Left kidney (tissue), 1 donor: ENCODE measurements at regions not wholly inside any gene's neighbourhood (a gene's known extent, or its start where the extent isn't known, plus 50 kb on each side); places are given as distances from the start of the nearest gene placed in this dataset.

ENCODE experiments used
- DNase-seq: peaks from one replicate; pipeline ENCODE4 v3.0.0-alpha.2; 2013

DNA sequence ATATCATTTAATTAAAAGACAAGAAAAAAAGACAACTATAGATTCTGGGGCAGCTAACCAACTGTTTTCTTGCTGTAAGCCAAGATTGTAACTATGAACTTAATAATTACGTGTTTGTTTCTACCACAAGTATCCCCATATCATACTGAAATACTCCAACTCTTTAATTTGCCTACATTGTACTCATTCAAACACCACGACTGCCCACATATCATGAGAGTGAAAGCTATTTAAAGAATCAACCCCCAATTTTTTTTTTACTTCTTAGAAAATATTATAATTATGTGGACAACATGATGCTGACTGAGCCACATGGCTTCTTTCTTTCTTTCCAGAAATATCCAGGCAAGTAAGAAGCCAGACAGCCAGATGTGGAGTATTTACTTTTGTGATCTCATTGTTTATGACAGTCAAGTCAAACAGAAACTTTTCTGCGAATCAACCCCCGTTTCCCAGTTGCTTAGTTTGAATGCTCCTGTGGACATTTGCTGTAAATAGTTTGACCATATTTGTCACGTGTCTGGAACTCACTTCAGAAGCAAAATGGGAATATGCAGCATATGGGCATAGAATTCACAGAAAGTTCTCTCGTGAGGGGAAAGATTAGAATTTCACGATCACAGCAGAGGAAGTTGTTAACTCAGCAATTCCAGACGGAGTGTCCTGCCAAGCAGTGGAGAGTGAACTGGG lies 126.8 kb upstream of the PSMD7 start:
- DNase-seq: peak; percentile 38

DNA sequence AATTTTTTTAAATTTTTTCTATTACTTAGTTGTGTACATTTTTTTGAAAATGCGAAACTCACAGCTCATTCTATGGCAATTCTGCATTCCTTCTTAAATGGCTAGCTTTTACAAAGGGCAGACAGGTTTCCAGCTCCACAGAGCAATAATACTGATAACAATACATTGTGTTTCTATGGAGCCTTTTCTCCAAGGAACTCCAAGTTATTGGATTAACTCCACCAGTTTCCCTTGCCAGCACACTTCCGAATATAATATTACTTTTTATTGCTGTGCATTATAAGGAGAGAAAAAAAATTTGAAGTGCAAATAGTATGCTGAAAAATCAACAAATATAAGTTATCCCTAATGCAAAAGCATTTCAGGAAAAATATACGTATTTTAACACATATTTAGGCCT lies 127.5 kb upstream of the PSMD7 start:
- no peak for DNase-seq

DNA sequence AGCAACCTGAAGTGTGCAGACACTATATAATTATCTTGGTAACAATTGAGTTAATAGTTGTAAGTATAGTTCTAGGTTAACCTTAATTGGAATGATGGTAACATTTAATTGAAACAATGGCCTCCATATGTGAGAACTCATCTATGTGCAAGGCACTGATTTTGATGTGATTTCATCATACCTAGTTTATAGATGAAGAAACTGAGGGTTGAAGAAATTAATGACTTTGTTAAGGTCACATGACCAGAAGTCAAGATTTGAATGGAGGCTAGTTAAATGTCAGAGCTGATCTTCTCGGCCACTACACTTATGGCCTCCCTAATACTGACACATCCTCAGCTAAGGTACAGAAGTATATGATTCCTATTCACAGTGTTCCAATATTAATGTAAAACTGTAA lies 128.2 kb upstream of the PSMD7 start:
- no peak for DNase-seq

DNA sequence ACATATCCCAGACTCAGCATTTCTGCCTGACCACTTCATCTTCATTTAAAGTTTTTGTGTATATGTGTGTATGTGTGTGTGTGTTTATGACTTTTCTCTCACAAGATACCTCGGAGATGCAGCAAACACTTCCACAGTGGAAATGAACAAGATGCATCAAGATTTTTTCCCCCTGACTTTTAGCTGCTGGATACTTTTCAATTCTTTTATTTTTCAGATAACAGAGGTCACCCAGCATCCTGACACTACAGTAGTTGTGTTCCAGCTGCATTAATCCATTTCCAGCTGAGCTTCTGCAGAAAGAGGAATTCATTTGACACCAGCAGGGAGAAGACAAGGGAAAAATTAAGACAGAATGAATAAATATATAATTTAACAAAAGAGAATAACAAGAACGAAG lies 130.2 kb upstream of the PSMD7 start:
- DNase-seq: no peak

DNA sequence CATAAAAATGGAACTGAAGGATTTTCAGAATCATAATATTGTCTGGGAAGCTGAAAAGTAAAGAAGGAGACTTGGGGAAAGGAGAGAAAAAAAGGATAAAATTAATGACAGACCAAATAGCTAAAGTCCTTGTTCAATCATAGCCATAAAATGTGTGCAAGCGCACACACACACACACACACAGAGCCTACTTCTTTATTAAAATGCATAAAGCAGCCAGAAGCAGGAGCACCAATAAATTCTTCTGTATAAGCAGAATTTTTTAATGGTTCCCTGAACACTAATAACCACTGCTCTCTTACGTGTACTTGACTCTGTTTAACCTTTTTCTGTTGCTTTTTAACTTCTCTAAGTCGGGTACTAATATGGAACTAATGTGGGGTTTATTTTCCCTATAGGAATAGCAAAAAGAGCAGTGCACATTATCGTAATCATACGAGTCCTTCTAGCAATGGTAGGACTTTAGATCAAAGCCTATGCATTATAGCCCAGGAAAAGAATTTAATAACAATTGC lies 131.0 kb upstream of the PSMD7 start:
- no peak for DNase-seq

DNA sequence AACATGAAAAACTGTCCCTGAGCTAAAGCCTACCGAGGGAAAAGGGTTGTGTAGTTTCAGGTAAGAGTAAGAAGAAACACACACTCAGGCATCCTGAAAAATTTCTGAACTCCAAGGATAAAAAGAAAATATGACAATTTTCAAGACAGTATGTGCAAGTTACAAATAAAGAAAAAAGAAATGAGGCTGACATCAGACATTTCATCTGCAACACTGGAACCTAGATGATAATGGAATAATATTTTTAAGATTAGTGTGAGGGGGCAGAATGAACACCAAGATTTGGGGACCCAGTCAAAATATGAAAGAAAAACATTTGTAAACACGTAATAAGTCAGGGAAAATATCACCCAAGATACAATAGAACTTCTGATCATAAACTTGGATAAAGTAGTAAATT lies 135.9 kb upstream of the PSMD7 start:
- no peak for DNase-seq

DNA sequence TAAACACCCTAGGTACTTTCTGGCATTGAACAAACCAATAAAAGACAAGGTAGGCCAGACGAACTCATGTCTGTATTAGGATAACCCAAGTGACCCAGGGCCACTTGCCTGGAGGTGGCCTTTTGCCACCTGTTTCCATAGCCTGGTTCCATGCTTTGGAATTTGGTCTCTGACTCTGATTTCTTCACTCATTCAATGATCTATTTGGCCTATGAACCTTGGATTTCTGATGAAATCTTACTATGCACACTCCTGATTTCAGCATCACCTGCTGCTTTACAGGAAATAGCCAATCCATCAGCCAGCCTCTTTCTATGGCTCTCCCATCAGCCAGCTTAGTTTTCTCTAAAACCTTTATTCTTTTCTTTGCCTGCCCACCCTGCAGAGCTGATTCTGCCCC lies 142.8 kb upstream of the PSMD7 start:
- DNase-seq: no peak

DNA sequence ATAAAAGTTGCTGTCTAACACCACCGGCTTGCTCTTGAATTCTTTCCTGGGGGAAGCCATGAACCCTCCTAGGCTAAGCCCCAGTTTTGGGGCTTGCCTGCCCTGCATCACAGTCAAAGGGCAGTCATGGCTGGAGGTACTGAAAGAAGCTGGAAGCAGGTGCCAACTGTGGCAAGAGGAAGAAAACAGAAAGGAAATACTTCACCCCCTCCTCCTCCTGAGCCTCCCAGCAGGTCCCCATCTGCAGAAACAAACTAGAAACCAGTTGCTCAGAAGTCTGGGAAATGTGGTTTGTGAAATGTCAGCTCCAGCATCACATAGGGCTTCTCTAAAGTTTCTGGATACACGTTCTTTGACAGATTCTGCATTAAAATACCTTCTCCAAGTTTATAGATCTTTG lies 150.0 kb upstream of the PSMD7 start:
- DNase-seq: no peak

DNA sequence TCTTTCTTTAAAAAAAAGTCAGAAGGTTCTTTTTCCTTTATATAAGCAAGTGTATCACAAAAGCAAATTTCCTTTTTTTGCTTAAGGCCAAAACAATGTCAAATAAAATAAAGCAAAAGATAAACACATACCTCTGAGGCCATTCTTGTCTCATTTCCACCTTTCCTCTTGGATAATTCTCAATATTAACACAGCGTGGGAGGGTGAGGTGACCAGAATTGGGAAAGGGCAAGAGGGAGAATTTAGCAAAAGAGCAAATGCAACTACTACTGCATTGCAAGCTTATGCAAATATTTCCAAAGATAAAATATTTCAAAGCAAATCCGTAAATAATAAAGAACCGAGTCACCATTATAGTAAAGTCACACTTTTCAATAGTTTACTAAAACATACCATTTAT lies 153.4 kb upstream of the PSMD7 start:
- DNase-seq: no peak

DNA sequence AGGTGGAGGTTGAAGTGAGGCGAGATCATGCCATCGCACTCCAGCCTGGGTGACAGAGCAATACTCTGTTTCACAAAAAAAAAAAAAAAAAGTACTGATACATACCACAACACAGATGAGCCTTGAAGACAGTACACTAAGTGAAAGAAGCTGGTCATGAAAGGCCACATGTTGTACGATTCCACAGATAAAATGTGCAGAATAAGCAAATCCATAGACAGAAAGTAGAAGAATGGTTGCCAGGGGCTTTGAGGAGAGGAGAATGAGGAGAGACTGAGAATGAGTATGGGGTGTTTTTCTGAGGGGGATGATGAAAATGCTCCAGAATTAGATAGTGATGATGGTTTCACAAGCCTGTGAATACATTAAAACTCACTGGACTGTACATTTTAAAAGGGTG lies 155.6 kb upstream of the PSMD7 start:
- DNase-seq: no peak

DNA sequence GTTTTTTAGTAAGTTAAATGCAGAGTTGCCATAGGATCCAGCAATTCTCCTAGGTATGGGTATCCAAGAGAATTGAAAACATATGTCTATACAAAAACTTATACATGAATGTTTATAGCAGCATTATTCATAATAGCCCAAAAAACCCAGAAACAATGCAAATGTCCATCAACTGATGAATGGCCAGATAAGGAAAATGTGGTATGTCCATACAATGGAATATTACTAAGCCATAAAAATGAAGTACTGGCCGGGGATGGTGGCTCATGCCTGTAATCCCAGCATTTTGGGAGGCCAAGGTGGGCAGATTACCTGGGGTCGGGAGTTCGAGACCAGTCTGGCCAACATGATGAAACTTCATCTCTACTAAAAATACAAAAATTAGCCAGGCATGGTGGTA lies 156.1 kb upstream of the PSMD7 start:
- DNase-seq: no peak

DNA sequence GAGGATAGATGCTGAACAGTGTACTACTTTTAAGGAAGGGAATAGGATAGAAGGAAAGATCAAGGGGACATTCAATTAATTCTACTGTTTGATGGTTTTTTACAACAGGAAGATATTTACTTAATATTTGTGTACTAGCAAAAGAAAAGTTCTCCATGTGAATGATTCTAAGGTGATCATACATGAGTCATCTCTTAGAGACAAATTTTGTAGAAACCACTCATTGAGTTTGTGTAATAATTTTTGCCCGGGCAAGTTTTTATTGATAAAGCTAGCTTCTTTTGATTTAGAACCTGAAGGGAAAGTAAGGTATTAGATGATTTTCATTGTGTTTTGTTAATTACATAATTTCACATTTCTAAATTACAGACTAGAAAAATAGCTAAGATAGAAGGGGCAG lies 172.8 kb upstream of the PSMD7 start:
- DNase-seq: no peak

DNA sequence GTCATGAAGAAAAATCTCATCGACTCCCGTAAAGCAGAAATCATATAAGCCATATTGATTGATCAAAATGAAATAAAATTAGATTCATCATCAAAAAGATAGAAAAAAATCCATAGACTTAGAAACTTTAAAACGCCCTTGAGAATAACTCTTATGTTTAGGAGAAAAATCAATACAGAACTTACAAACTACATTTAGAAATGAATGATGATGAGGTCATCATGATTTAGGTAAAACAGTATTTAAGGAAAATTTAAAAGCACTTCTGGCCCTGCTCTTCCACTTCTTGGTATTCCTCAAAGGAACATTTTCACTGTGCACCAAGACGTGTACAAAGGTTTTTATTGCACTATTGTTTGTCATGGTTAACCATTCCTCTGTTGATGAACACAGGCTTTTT lies 173.4 kb upstream of the PSMD7 start:
- DNase-seq: no peak

DNA sequence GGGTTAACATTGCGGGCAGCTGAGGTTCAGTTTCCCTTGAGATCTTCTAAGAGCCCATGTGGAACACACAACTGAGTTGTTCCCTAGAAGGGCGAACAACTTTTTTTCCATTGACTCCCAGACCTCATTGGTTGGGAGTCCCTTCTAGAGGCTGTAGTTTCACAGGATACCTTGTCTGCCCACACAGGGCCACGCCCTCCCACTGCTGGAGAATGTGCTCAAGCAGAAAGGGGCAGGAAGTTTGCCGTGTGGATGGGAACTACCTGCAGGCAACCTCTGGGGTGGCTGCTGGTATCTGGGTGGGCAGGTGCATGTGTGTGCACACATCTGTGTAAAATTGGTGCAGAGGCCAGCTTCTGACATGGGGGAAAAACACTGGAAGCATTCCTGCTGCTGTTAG lies 178.8 kb upstream of the PSMD7 start:
- DNase-seq: no peak

DNA sequence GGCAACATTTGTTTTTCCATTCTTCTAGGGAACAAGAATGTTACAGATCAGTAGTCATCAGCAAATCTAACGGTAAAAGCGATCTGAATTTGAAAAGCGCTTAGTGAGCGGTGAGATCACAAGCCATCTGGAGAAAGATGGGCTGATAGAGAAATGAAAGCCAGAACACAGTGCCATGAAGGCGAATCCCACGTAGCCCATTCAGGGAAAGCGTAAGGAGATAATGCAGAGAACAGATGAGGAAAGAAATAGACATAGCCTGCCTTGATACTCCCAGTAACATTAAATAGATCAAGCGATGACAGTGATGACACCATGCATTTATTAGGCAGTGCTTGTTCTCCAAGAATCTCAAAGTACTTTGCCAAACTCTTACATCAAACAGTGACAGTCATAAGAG lies 183.1 kb upstream of the PSMD7 start:
- no peak for DNase-seq

DNA sequence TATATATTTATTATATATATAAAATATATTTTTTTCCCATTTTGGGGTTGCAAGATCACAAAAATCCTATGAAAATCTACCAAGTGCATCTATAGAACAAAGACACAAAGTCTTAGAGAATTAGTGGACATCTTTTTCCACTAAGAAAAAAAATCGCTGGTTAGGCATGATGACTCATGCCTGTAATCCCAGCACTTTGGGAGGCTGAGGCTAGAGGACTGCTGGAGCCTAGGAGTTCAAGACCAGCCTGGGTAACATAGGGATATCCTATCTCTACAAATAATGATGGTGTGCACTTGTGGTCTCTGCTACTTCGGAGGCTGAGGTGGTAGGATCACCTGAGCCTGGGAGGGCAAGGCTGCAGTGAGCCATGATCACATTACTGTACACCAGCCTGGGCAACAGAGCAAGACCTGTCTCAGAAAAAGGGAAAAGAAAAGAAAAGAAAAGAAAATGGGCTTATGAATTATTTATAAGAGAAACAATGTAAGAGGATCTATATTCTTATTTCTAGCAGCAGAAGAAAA lies 185.1 kb upstream of the PSMD7 start:
- no peak for DNase-seq

DNA sequence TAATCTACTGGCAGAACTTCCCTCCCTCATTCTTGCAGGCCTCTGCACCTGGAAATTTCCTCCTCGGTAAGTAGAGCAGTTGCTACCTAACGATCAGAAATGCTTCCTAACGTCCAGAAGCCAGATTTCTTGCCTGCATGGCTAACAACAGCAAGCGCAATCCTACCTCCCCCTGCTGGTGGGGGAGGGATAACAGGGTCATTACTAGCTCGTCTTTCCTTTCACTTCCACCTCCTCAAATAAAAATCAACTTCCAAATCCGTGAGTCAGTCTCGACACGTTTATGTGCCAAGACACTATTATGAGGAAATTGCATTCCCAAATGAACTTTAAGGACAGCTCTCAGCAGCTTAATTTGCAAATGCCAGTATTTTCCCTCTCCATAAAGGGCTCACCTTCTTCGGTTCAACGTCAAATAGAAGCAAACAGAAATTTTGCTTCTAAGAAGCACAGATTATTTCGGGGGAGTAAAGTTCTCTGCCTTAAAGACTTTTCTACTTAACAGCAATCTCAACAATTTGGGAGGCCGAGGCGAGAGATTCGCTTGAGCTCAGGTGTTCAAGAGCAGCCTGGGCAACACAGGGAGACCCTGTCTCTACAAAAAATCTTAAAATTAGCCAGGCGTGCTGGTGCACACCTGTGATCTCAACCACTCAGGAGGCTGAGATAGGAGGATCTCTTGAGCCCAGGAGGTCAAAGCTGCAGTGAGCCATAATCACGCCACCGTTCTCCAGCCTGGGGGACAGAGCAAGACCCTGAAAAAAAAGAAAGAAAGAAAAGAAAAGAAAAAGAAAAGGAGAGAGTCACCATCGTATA lies 188.6 kb upstream of the PSMD7 start:
- DNase-seq: peak; percentile 27

DNA sequence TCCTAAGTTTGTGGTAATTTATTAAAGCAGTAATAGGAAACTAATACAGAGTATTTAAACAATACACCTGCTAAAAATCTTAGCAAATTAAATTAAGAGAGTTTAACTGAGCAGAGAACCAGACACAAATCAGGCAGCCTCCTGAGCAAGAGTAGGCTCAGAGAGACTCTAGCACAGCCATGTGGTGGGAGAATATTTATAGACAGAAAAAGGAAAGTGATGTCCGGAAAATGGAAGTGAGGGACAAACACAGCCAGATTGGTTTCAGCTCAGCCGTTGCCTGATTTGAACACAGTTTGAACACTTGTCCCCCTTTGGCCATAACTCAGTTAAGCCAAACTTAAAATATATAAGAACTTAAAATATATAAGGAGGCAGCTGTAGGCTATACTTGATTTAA lies 192.6 kb upstream of the PSMD7 start:
- no peak for DNase-seq

DNA sequence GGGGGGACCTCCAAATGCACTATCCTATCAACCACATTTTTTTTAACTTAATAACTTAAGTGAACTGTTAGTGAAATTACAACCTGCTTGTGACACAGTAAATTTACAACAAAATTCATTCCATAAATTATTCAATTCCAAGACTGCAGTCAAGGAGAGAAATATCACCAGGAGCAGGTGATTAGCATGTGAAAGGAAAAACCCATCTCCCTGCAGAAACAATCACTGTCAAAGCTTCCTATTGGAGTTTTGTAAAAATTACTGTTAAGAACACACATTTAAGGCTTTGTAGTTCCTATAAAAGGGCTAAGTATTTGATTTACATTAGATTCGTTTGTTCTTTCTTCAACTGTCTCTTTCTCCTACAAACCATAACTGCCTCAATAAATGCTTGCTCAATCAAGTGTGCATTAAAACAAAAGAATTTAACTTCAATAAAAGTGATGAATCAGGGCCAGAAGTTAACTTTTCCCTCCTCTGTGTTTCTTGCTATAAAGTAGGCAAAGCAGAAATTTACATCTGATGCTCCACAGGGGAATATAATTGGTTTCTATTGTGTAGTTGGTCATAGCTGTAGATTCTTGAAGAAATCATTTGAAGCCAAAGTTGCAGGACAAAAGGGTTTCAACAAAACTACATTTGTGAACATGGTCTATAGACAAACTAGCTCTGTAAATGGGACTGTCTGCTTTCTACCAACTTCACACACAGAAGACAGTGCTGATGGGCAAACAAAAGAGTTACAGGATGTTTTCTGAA lies 195.1 kb upstream of the PSMD7 start:
- no peak for DNase-seq

DNA sequence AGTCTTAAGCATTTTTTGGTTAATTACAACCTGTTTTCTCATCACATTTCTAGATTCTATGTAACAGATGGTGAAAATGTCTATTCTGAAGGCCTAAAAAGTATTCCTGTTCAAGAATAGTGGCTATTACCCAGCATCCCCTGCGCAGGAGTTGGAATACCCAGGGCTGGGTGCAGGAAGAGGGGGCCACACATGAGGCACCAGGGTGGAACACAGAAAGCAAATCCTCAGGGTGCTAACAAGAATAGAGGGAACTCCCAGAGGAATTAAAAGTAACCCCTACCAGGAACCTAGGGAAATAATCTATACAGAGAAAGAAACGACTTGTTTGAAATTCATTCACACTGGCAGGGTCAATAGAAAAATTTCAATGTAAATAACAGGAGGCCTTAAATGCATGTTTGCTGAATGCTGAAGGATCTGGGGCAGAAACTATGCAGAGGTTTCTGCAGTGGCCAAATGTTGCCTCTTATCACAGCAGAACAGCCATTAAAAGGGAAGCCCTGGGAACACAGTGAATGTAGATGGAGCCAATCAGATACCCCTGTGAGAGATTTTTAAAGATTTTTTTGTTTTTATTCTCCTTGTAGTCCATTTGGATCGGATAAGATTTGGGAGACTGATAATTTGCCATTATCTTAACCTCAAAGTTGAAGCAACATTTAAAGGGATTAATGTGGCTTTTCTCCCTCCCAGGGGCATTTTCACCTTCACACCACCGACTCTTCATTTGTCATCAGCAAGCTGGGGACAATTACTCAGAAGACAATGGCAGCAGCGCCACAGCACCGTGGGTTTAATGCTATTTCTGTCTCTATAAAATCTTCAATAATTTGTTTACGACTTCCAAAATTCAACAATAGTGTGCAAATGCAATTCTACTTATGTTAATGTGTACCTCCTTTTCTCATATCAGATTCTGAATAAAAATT lies 196.0 kb upstream of the PSMD7 start:
- no peak for DNase-seq

DNA sequence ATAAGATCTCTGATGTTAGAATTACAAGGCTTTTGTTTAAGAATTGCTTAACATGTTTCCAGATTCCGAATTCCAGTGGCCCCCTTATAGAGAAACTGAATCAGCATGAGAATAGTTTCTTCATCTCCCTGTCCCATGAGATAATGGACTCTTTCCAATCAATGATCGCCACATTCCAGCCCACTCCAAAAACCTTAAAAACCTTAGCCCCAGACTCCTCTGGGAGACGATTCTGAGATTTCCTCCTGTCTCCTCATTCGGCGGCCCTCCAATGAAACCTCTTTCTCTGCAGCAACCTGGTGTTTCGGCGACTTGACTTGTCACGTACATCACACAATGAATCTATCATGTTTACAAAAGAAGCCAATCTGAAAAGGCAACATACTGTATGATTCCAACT lies 197.1 kb upstream of the PSMD7 start:
- DNase-seq: no peak

DNA sequence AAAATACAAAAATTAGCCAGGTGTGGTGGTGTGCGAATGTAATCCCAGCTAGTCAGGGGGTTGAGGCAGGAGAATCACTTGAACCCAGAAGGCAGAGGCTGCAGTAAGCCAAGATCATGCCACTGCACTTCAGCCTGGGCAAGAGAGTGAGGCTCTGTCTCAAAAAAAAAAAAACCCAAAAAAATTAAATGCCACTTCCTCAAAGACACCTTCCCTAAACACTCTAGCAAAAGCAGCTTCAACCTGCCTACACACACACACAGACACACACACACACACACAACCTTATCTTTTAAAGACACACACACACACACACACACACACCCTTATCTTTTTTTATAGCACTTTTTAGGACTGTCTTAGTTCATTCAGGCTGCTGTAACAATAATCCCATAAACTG lies 201.7 kb upstream of the PSMD7 start:
- no peak for DNase-seq
